HepG2 (cell line): ENCODE measurements at regions not wholly inside any gene's neighbourhood (a gene's known extent, or its start where the extent isn't known, plus 50 kb on each side); places are given as distances from the start of the nearest gene placed in this dataset.
A peak's percentile ranks its signal among the peaks of the same experiment; 100 is the strongest.

Experiments
- ATAC-seq: fragments of 200-7000 bp; cut with Tn5 transposase; 3 replicates; pipeline ENCODE4 v1.9.1; 2020; ENCODE audit warnings: mild to moderate bottlenecking, moderate library complexity
- BruUV-seq: library from RNA; stranded (reverse); fragments of 400-500 nt; replicated peaks from 2 replicates; lab custom pipeline; 2021; lab: Mats Ljungman, UMichigan
- CTCF ChIA-PET: fragments of 300-600 bp; formaldehyde crosslinking; extraction: SDS; loops from one replicate; lab custom pipeline; 2021; ENCODE audit warnings: low total read pairs, inconsistent platforms, low intra/inter-chr PET ratio; lab: Yijun Ruan, JAX
- POLR2A ChIA-PET: fragments of 350-600 bp; sonication (Branson Sonifier 250); formaldehyde crosslinking; loops from one replicate; lab custom pipeline; 2020; ENCODE audit warnings: antibody characterized with exemption, inconsistent platforms; lab: Yijun Ruan, JAX
- DNase-seq: peaks from one replicate; pipeline ENCODE4 v3.0.0-alpha.2; 2015; ENCODE audit warnings: low spot score
- FAIRE-seq: peaks from 3 replicates; lab custom pipeline; 2011; peaks lifted over from hg19 to GRCh38; lab: Jason Lieb, UNC
- H2AFZ ChIP-seq: one replicate; pipeline ENCODE4 v1.6.1; 2011; ENCODE audit warnings: low read length, inconsistent platforms
- H3K27ac ChIP-seq: fragments of 300-600 bp; 3 replicates; pipeline ENCODE4 v1.8.0; 2011; ENCODE audit warnings: mixed run types, mild to moderate bottlenecking, mixed read lengths, low read length, inconsistent platforms; ENCODE audit not compliant: insufficient read depth; ENCODE audit errors: extremely low read length
- H3K27me3 ChIP-seq, 2 experiments: fragments of 200-600 bp in 1 of 2; 2 replicates in 1 of 2; 3 replicates in 1 of 2; pipeline versions ENCODE4 v1.6.0 to v1.8.0; 2011; ENCODE audit warnings: low read length in 2 of 2, mild to moderate bottlenecking in 2 of 2, moderate library complexity in 2 of 2, inconsistent platforms in 1 of 2; ENCODE audit not compliant: insufficient read depth in 2 of 2, control insufficient read depth in 1 of 2
- H3K36me3 ChIP-seq, 2 experiments: fragments of 200-600 bp in 1 of 2; replicated peaks in 1 of 2; 2 replicates in 1 of 2; 3 replicates in 1 of 2; pipeline versions ENCODE4 v1.5.1 to v1.8.0; 2011; ENCODE audit warnings: low read length in 2 of 2, inconsistent platforms in 1 of 2; ENCODE audit not compliant: insufficient read depth in 2 of 2, control insufficient read depth in 1 of 2
- H3K4me1 ChIP-seq: 2 replicates; pipeline ENCODE4 v1.5.1; 2012; ENCODE audit warnings: low read length, inconsistent platforms; ENCODE audit not compliant: insufficient read depth
- H3K4me2 ChIP-seq: 2 replicates; pipeline ENCODE4 v1.6.0; 2011; ENCODE audit warnings: low read depth, low read length, inconsistent platforms
- H3K4me3 ChIP-seq, 3 experiments: fragments of 200-600 bp in 1 of 3; sonication (generic), shearing (Covaris generic) in 1 of 3; replicated peaks in 1 of 3; 2 replicates each; pipeline ENCODE4 v1.5.1; 2011 to 2016; ENCODE audit warnings: low read length in 3 of 3, inconsistent platforms in 2 of 3, low read depth in 2 of 3, mild to moderate bottlenecking in 2 of 3, control low read depth in 1 of 3, mixed read lengths in 1 of 3; ENCODE audit not compliant: insufficient read depth in 1 of 3
- H3K79me2 ChIP-seq: one replicate; pipeline ENCODE4 v1.6.1; 2011; ENCODE audit warnings: low read length, inconsistent platforms; ENCODE audit not compliant: insufficient read depth
- H3K9ac ChIP-seq: 2 replicates; pipeline ENCODE4 v1.6.0; 2011; ENCODE audit warnings: mild to moderate bottlenecking, low read depth, low read length, inconsistent platforms; ENCODE audit not compliant: insufficient read depth
- H3K9me3 ChIP-seq: 2 replicates; pipeline ENCODE4 v1.5.1; 2012; ENCODE audit warnings: mild to moderate bottlenecking, low read length
- H4K20me1 ChIP-seq: 2 replicates; pipeline ENCODE4 v1.6.0; 2011; ENCODE audit warnings: inconsistent platforms, mild to moderate bottlenecking, low read length, moderate library complexity; ENCODE audit not compliant: insufficient read depth
- BCL6 ChIP-seq: IDR thresholded peaks from 2 replicates; pipeline ENCODE4 v1.6.1; 2016; ENCODE audit warnings: missing genetic modification reagents, missing compliant biosample characterization
- HMG20A ChIP-seq: IDR thresholded peaks from 2 replicates; pipeline ENCODE4 v1.6.1; 2016; ENCODE audit warnings: borderline replicate concordance
- ZFY ChIP-seq: sonication (generic); formaldehyde crosslinking; IDR thresholded peaks from 2 replicates; pipeline ENCODE4 v1.4.0; 2020; ENCODE audit warnings: missing genetic modification reagents
- ZNF350 ChIP-seq: sonication (generic); formaldehyde crosslinking; IDR thresholded peaks from 2 replicates; pipeline ENCODE4 v1.4.0; 2020; ENCODE audit warnings: mild to moderate bottlenecking, low read depth, missing genetic modification reagents, borderline replicate concordance
- WGBS: methylation state at CpG from one replicate; pipeline ENCODE4 v1.1.6; 2017; ENCODE audit warnings: low lambda C conversion rate; 5-methylcytosine and 5-hydroxymethylcytosine counted together
- in situ Hi-C: cut with HindIII; loops from 2 replicates; pipeline ENCODE4 v1.10.0; 2017; ENCODE audit warnings: low pct_unique_long_range_greater_than_20kb; ENCODE audit not compliant: extremely low pct_ligation_motif_present
- intact Hi-C: fragments of 100-400 bp; cut with micrococcal nuclease; formaldehyde crosslinking; loops from one replicate; pipeline ENCODE4 v1.10.0; 2022; ENCODE audit not compliant: unreplicated experiment

- TF ChIP-seq ZNF350 (CRISPR knock-in tag) = no peak
- TF ChIP-seq ZFY = no peak
- TF ChIP-seq, all 625 proteins: peak for 0
Measured at GRCh38 chr14:104343690-104344640, 205.6 kb downstream of the KIF26A start (continued).

GRCh38 chr14:104344818-104345620 is 206.6 kb downstream of the KIF26A start:
- DNase-seq (no peak), FAIRE-seq (no peak), ATAC-seq (no peak)
- intact Hi-C loops = no loop called here
- ChIA-PET CTCF (no interaction called here), POLR2A (no interaction called here)
- under 1% methylated on average over 9 of the region's 11 CpGs for WGBS
- no peak overlapping the region for H2AFZ ChIP-seq
- H3K9ac ChIP-seq = no peak overlapping the region
- in situ Hi-C loops = no loop called here
- no peak overlapping the region for H3K27ac ChIP-seq
- H4K20me1 ChIP-seq = no peaks in the 10 kb centered on the region
- H3K4me3 ChIP-seq = no peak overlapping the region
- H3K79me2 ChIP-seq = no peaks in the 10 kb centered on the region
- BruUV-seq = no TSS peak
- no peak overlapping the region for H3K4me2 ChIP-seq
- peaks cover 1 to 39% of the 10 kb centered on the region in 2 experiments; a peak in 3 of 5 replicates for H3K27me3 ChIP-seq
- TF ChIP-seq BCL6 (CRISPR knock-in tag) = peak; percentile 45; the same call in 1 of the 2 replicates
- no peak for TF ChIP-seq HMG20A (CRISPR knock-in tag)
- TF ChIP-seq, all 625 proteins: peak for 1
- H3K4me1 ChIP-seq = 0 out of 2 replicates have a peak, but pooled peaks cover 7% of the 10 kb centered on the region
- no peaks in the 10 kb centered on the region for H3K36me3 ChIP-seq
- H3K9me3 ChIP-seq = no peaks in the 10 kb centered on the region
